GM18498 (cell line): ENCODE measurements at regions not wholly inside any gene's neighbourhood (a gene's known extent, or its start where the extent isn't known, plus 50 kb on each side); places are given as distances from the start of the nearest gene placed in this dataset.

Source experiments
- ATAC-seq: cut with Tn5 transposase; IDR thresholded peaks from one replicate; pipeline ENCODE4 v1.9.1; 2021; ENCODE audit warnings: mild to moderate bottlenecking, moderate library complexity; ENCODE audit not compliant: unreplicated experiment

DNA sequence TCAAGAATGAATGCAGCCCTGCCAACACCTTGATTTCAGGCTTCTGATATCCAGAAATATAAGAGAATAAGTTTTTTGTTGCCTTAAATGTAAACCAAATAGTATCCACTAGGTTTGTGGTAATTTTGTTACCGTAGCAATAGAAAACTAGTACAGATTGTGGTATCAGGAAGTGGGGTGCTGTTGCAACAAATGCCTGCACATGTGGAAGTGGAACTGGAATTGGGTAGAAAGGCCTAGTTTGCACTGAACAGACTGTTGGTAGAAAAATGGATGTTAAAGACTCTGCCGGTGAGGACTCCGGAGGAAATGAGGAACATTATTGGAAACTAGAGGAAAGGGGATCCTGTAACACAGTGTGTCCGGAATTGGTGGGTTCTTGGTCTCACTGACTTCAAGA, 145.8 kb upstream of the MGAT5 start:
- no peak for ATAC-seq

GRCh38 chr2:134109246-134109645, 144.6 kb upstream of the MGAT5 start:
- no peak for ATAC-seq

- no peak for ATAC-seq
Measured at GRCh38 chr2:134109725-134110124, 144.1 kb upstream of the MGAT5 start.

DNA sequence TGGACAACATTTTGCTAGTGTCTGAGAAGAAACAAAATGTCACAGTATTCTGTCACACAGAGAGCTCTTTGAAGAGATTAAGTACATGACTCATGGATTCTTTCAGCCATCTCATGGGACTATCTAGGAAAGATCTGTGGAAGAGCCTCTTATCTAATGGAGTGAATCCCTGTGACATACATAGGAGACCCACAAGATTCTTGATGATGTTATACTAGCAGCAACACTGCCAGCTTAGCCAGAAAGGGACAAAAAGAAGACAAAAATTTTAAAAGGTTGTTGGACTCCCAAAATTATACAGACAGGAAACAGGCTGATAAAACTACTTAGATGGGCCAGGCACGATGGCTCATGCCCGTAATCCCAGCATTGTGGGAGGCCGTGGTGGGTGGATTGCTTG, 143.3 kb upstream of the MGAT5 start:
- ATAC-seq, result no peak

DNA sequence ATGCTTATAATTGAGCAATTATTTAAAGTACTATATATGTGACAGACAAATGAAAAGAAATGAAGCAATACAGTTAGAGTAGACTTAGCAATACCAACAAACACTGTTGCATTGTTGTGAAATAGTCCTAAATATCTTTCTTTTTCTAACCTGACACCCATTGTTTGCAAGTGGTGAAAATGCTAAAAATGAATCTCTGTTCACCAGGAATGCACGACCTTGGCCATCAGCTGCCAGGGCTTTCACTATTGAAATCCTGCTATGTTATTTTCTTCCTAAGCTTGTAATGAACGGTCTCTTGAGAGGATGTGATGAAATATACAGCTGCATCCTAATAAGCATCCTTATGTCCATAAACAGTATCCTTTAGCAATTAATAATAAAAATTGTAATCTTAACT, 136.2 kb upstream of the MGAT5 start:
- ATAC-seq, result no peak

- peak; percentile 39 for ATAC-seq
Measured at GRCh38 chr2:134118279-134119116, 135.4 kb upstream of the MGAT5 start.

DNA sequence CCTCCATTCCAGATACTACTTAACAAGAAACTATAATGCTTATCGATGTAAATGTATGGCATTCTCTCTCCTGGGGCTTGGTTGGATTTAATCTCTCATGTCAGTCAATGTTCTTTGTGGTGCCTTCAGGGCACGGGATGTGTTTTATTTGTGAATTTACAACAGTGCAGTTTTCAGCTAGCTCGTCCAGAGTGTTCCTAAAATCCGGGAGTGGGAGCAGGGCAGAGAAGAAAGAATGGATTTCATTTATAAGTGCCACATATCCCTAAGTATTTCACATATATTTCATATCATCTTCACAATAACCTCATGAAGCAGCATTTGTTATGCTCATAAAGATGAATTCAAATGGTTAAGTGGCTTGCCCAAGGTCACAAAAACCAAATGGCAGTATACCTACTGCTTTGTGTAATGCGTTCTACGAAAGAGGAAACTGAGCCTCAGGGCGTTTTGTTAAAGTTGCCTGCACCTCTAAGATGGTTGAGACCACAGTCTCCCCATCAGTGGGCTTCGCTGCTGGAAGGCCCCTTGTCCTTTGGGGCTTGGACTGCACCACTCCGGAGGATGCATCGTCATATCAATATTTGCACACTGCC, 134.7 kb upstream of the MGAT5 start:
- peak; percentile 16 for ATAC-seq

GRCh38 chr2:134119713-134120405, 134.0 kb upstream of the MGAT5 start:
- ATAC-seq, result peak; percentile 61

DNA sequence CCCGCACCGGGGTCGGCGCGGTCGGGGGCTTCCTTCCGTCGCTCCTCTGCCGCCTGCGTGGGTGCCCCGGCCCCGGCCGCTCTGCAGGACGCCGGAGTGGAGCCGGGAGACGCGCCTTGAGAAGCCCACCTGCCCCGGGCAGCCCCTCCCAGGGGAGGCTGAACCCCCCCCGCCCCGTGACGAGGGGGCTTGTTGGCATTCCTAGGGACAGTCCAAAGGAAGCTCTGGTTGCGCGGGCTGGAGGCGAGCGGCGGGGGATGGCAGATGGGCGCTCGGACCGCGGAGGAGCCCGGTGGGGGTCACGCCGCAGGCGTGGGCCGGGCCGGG, 133.5 kb upstream of the MGAT5 start:
- no peak for ATAC-seq

- ATAC-seq, result peak; percentile 56
Measured at GRCh38 chr2:134120733-134121630, 132.9 kb upstream of the MGAT5 start.

DNA sequence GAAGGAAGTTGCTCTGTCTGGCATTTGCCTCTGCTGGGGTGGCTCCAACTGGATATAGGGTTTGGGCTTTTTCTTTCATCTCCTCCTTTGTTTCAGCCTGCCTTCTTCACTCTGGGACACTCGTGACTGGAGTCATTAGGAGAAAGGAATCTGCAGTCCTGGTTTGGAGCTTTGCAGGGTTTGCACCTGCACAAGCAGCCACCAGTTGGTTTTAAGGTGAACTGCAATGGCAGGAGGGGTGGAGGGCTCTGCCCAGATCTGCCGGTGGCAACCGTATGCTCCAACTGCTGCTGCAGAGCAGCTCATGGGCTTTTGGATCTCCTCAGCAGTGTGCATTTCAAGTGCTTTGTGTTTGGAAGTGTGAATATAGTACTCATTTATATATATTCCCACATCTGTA, 131.3 kb upstream of the MGAT5 start:
- ATAC-seq, result no peak

DNA sequence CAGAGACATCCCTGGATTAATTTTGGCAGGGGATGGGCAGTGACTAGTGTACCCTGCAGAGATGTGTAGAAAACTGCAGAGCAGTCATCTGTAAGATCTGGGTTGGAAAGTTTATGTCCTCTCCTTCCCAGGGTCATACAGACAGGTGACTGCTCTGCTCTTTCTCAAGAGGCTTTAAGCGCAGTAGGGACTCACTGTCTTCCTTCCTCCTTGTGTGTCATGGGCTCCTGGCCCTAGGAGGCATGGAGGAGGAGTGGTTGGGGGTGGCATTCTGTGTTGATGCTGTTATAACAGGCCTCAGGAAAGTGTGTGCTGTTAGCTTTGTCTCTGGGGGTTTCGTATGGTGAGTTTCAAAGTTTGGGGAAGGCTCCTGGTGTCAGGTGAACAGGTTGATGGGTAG, 130.5 kb upstream of the MGAT5 start:
- ATAC-seq, result no peak

DNA sequence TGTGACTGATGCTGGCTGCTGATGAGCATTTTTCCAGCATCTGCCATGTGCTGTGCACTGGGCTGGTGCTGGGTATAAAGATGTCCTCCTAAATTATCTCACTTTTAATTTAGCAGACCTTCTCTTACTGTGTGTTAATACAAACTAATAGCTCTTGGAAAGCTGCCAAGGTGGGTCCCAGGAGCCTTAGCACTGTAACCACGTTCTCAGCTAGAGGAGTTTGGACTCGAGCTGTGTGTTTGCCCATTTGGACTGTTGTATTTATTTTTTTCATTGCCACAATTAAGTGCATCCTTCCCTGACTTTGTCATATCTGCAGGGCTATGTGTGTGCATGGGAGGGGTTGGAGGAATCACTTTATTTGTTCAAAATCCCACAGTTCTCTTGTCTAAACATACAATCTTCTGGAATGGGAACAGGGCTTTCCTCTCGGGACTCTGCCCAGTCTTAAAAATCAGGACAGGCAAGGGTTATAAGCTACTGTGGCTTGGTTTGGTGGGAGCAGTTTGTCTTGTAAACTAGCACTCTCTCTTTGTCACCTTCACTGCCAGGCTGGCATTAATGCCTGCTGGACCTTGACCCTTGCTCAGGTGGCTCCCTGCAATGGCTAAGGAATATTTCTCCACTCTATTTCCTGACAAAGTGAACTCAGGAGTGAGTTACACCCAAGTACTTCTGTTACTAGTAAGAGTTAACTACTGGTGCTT, 129.7 kb upstream of the MGAT5 start:
- no peak for ATAC-seq

DNA sequence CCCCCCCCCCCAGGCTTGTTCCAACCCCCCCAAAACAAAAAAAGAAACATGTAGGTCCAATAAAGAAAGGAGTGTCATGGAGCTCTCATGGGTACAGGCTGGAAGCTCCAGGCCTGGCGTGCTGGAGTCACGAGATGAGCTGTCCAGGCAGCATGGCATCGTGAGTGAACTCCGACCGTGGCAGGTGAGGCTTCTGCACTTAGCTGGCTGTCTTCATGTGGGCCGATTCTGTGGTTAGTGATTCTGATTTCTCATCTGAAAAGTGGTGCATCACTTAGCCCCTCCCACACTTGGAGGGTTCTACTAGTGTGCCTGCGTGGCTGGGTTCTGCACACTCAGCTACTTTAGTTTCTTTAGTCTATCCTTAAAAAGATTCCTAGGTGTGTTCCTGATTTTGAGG, 126.4 kb upstream of the MGAT5 start:
- peak; percentile 69 for ATAC-seq

DNA sequence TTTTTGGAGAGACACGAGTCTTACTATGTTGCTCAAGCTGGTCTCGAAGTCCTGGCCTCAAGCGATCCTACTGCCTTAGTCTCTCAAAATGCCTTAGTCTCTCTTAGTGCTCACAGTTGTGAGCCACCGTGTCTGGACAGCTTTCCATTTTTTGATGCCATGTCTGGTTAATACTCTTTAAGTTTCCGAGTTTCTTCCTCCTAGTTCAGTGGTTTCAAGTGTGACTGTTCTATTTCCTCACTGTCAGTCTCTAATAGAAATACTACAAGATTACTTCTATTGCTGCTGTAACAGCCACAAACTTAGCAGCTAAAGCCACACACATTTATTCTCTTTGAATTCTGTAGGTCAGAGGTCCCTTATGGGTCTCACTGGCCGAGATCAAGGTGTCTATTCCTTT, 125.1 kb upstream of the MGAT5 start:
- ATAC-seq, result no peak

- ATAC-seq, result no peak
Measured at GRCh38 chr2:134129900-134130537, 123.9 kb upstream of the MGAT5 start.

GRCh38 chr2:134131681-134132489, 122.0 kb upstream of the MGAT5 start:
- ATAC-seq, result no peak

DNA sequence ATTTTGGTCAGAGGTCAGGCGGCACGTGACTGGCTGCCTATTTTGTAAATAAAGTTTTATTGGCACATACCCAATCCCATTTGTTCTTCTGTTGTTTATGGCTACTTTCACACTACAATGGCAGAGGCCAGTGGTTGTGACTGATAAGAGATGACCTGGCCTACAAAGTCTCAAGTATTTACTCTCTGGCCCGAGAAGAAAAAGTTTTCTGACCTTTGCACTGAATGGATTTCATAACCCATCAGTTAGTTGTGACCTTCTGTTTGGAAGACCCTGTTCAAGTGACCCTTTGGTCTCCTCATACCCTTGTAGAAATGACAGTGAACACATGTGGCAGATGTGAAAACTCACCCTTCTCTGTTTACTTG, 121.4 kb upstream of the MGAT5 start:
- no peak for ATAC-seq

DNA sequence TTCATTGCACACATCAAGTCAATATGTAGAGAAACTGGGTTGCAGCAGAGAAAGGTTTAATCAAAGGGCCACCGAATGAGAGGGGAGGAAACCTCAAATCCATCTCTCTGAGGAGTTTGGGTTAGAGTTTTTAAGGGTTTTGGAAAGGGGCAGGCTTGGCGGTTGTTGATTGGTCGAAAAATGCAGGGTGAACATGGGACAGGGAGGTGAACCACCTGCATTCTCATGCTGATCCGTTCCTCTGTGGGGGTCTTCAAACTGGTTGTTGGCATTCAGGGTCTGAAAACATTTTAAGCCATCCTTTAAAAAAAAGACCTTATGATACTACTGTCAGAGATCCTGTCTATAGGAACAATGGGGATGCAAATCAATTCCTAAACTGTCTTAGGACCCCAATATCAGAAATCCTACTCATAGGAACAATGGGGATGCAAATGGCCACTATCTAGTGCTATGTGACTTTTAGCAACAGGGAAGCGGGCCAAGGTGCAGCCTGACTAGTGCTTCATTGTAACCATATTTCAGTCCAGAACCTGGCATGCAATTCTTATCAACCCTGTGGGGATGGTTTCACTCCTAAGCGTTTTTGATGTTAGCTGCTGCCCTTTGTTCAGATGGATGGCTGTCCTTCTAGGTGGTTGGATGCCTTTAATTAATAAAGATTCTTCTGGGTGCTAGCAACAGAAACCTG, 120.1 kb upstream of the MGAT5 start:
- no peak for ATAC-seq
